SK-N-SH (cell line): ENCODE measurements at regions not wholly inside any gene's neighbourhood (a gene's known extent, or its start where the extent isn't known, plus 50 kb on each side); places are given as distances from the start of the nearest gene placed in this dataset.
"Not testable (repeated sequence)": the region's sequence is repeated elsewhere in the genome, so short reads cannot be mapped to it uniquely, and the experiment has no call there.

Experiments used
- CTCF ChIA-PET: fragments of 300-600, 350-600 bp; formaldehyde crosslinking; extraction: SDS; loops from one replicate; lab custom pipeline; 2021; lab: Yijun Ruan, JAX
- POLR2A ChIA-PET: fragments of 350-600 bp; sonication (Branson Sonifier 250); formaldehyde crosslinking; extraction: SDS; loops from one replicate; lab custom pipeline; 2020; ENCODE audit warnings: antibody characterized with exemption, inconsistent platforms; lab: Yijun Ruan, JAX
- DNase-seq: peaks from one replicate; pipeline ENCODE4 v3.0.0; 2012
- H2AFZ ChIP-seq: fragments of 200-600 bp; sonication (generic); 2 replicates; pipeline ENCODE4 v1.8.1; 2016; ENCODE audit warnings: antibody characterized with exemption, mild to moderate bottlenecking, low read depth
- H3F3A ChIP-seq: fragments of 200-600 bp; sonication (generic); replicated peaks from 2 replicates; pipeline ENCODE3; 2016; ENCODE audit warnings: antibody characterized with exemption, mild to moderate bottlenecking; ENCODE audit not compliant: insufficient read depth
- H3K27ac ChIP-seq, 2 experiments: fragments of 200-500 bp in 1 of 2; fragments of 200-600 bp in 1 of 2; sonication (Bioruptor generic) in 1 of 2; sonication (generic), shearing (Covaris generic) in 1 of 2; 2 replicates each; pipeline versions ENCODE4 v1.5.1 to v1.6.1; 2014 to 2016; ENCODE audit warnings: low read depth in 2 of 2, inconsistent platforms in 1 of 2, low read length in 1 of 2, mild to moderate bottlenecking in 1 of 2, mixed read lengths in 1 of 2
- H3K27me3 ChIP-seq: fragments of 200-600 bp; sonication (generic), shearing (Covaris generic); 2 replicates; pipeline ENCODE4 v1.6.1; 2016; ENCODE audit warnings: mixed run types; ENCODE audit not compliant: insufficient read depth
- H3K36me3 ChIP-seq, 2 experiments: fragments of 200-500 bp in 1 of 2; fragments of 200-600 bp in 1 of 2; sonication (Bioruptor generic) in 1 of 2; sonication (generic) in 1 of 2; replicated peaks in 1 of 2; 2 replicates each; pipeline versions ENCODE3 to v1.5.1; 2014 to 2016; ENCODE audit warnings: low read length in 1 of 2, mild to moderate bottlenecking in 1 of 2; ENCODE audit not compliant: insufficient read depth in 2 of 2, control insufficient read depth in 1 of 2
- H3K4me1 ChIP-seq, 2 experiments: fragments of 200-500 bp in 1 of 2; fragments of 200-600 bp in 1 of 2; sonication (Bioruptor generic) in 1 of 2; sonication (generic), shearing (Covaris generic) in 1 of 2; 2 replicates each; pipeline versions ENCODE4 v1.5.1 to v1.6.1; 2014 to 2016; ENCODE audit warnings: low read depth in 1 of 2, low read length in 1 of 2, mixed run types in 1 of 2; ENCODE audit not compliant: insufficient read depth in 2 of 2, control insufficient read depth in 1 of 2
- H3K4me2 ChIP-seq: fragments of 200-600 bp; sonication (generic), shearing (Covaris generic); 2 replicates; pipeline ENCODE4 v1.6.1; 2017; ENCODE audit warnings: mixed run types
- H3K4me3 ChIP-seq, 2 experiments: fragments of 200-500 bp in 1 of 2; fragments of 200-600 bp in 1 of 2; sonication (Bioruptor generic) in 1 of 2; sonication (generic), shearing (Covaris generic) in 1 of 2; 2 replicates each; pipeline versions ENCODE4 v1.5.1 to v1.8.1; 2014 to 2016; ENCODE audit warnings: low read depth in 2 of 2, inconsistent platforms in 1 of 2, low read length in 1 of 2, mild to moderate bottlenecking in 1 of 2, mixed read lengths in 1 of 2, moderate library complexity in 1 of 2
- H3K79me2 ChIP-seq: fragments of 200-600 bp; sonication (generic); 2 replicates; pipeline ENCODE4 v1.8.1; 2017; ENCODE audit warnings: mild to moderate bottlenecking; ENCODE audit not compliant: insufficient read depth
- H3K9ac ChIP-seq: fragments of 200-600 bp; sonication (generic); 2 replicates; pipeline ENCODE4 v1.6.1; 2017; ENCODE audit warnings: mixed run types
- H3K9me2 ChIP-seq: fragments of 200-600 bp; sonication (generic); 2 replicates; pipeline ENCODE4 v1.6.1; 2017; ENCODE audit warnings: mixed run types
- H3K9me3 ChIP-seq: fragments of 200-600 bp; sonication (generic); 2 replicates; pipeline ENCODE4 v1.6.1; 2017; ENCODE audit warnings: mixed run types, mild to moderate bottlenecking, moderate library complexity
- H4K20me1 ChIP-seq: fragments of 200-600 bp; sonication (generic); 2 replicates; pipeline ENCODE4 v1.6.1; 2017; ENCODE audit warnings: mild to moderate bottlenecking, mixed run types; ENCODE audit not compliant: insufficient read depth
- ELF1 ChIP-seq: IDR thresholded peaks from 2 replicates; pipeline ENCODE4 v1.4.0; 2012
- IRF3 ChIP-seq: fragments of 150-350 bp; IDR thresholded peaks from 2 replicates; pipeline ENCODE4 v1.6.1; 2016; ENCODE audit warnings: mild to moderate bottlenecking, low read depth, low read length
- NFIC ChIP-seq: IDR thresholded peaks from 2 replicates; pipeline ENCODE4 v1.4.0; 2012; ENCODE audit warnings: borderline replicate concordance
- REST ChIP-seq: IDR thresholded peaks from 2 replicates; pipeline ENCODE4 v1.6.1; 2012; ENCODE audit warnings: mild to moderate bottlenecking, low read depth, low read length, moderate library complexity
- WGBS: methylation state at CpG from one replicate; pipeline ENCODE4 v1.1.6; 2017; ENCODE audit warnings: low lambda C conversion rate; 5-methylcytosine and 5-hydroxymethylcytosine counted together

DNA sequence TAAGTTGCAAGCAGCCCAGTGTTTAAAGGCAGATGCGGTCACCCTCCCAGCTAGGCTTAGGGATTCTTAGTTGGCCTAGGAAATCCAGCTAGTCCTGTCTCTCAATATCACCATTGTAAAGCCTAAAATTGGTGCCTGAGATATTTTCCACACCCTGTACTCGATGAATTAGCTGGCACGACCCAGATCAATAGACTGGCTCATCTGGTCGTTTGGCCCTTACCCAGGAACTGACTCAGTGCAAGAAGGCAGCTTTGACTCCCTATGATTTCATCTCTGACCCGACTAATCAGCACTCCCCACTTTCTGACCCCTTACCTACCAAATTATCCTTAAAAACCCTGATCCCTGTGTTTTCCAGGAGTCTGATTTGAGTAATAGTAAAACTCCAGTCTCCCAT is 384.9 kb upstream of the SLC7A11 start (continued):
- TF ChIP-seq ELF1 (no peak), REST (no peak)

DNA sequence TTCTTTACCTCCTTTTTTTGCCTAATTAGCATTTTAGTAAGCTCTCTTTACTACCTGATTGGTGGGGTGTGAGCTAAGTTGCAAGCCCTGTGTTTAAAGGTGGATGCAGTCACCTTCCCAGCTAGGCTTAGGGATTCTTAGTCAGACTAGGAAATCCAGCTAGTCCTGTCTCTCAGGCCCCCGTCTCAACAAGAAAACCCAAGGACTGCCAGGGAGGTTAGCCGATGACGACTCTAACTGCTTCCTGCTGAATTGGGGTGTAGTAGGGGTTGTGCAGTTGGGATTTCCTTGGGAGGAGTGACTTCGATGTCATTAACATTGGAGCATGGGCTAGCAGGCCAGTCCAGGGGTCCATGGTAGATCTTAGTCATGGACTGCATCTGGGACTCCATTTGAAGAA is 380.2 kb upstream of the SLC7A11 start:
- H3F3A ChIP-seq, H3K9me2 ChIP-seq, CTCF ChIA-PET, H3K9me3 ChIP-seq, H4K20me1 ChIP-seq, H2AFZ ChIP-seq, DNase-seq, H3K79me2 ChIP-seq, H3K36me3 ChIP-seq, H3K4me1 ChIP-seq, H3K4me3 ChIP-seq, H3K27me3 ChIP-seq, H3K4me2 ChIP-seq, H3K27ac ChIP-seq, H3K9ac ChIP-seq: not testable (repeated sequence)
- POLR2A ChIA-PET, result interaction anchor here (0.6 kb wide), 1 partner anchor 1639 kb away, joined by 3 read pairs; no protein-coding TSS in a partner anchor
- 57% methylated on average over 4 of the region's 4 CpGs for WGBS

DNA sequence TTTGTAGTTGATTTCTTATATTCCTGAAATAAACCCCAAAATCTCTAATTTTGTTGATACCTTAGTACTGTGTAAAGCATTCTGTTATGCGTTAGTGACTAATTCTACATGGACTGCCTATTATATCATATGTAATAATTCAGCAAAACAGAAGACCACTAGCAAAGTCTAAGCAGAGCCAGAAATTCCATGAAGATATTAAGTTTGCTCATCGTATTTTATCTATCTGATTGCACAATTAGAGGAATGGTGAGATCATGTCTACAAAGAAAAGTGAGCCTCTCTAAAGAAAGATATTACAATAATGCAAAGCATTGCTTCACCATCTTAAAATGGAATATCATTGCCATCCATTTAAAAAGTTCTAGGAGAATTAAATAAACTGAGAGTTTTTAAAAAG is 374.6 kb upstream of the SLC7A11 start:
- Histone ChIP-seq H3K9ac (no peak overlapping the region), H3K4me3 (no peak overlapping the region), H3F3A (no peaks in the 10 kb centered on the region), H3K9me3 (0 out of 2 replicates have a peak, but pooled peaks cover 8% of the 10 kb centered on the region), H3K36me3 (no peaks in the 10 kb centered on the region), H2AFZ (no peak overlapping the region), H3K27ac (no peak overlapping the region), H4K20me1 (no peaks in the 10 kb centered on the region), H3K9me2 (no peaks in the 10 kb centered on the region), H3K79me2 (no peaks in the 10 kb centered on the region), H3K4me1 (peaks cover 0 to 24% of the 10 kb centered on the region in 2 experiments; a peak in 2 of 4 replicates), H3K4me2 (no peak overlapping the region), H3K27me3 (no peaks in the 10 kb centered on the region)
- ChIA-PET CTCF (interaction anchor here (1.2 kb wide), 1 partner anchor 77 kb away, joined by 3 read pairs; no protein-coding TSS in a partner anchor), POLR2A (no interaction called here)
- 65% methylated on average over 2 of the region's 2 CpGs for WGBS
- TF ChIP-seq NFIC (no peak), IRF3 (no peak)
- DNase-seq, result no peak
